EL (cell line): ENCODE measurements at regions not wholly inside any gene's neighbourhood (a gene's known extent, or its start where the extent isn't known, plus 50 kb on each side); places are given as distances from the start of the nearest gene placed in this dataset.

ENCODE experiments used
- DNase-seq: peaks from one replicate; pipeline ENCODE4 v3.0.0-alpha.2; 2016

GRCh38 chr20:34163307-34163706, 51.3 kb upstream of the EIF2S2 start:
- DNase-seq, result no peak

GRCh38 chr20:34164381-34164984, 52.4 kb upstream of the EIF2S2 start:
- no peak for DNase-seq

- DNase-seq, result peak; percentile 16
These were observed 53.1 kb upstream of the EIF2S2 start for GRCh38 chr20:34165018-34165619.

DNA sequence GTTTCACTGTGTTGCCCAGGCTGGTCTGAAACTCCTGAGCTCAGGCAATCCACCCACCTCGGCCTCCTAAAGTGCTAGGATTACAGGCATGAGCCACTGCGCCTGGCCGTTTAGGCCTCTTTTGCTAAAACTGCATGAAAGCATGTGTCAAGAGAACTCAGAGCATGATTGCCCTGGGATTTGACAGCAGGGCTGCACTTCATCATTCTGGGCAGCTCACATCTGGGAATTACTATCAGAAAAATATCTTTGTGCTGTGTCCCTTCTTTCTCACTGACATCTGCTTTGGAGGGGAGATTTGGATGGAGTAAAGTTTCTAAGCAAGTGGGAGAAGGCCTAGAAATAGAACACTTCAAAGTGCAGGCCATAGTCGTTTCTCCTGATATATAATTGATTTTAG, 59.6 kb upstream of the EIF2S2 start:
- no peak for DNase-seq

- DNase-seq, result no peak
These were observed 60.9 kb upstream of the EIF2S2 start for GRCh38 chr20:34172926-34173325.

DNA sequence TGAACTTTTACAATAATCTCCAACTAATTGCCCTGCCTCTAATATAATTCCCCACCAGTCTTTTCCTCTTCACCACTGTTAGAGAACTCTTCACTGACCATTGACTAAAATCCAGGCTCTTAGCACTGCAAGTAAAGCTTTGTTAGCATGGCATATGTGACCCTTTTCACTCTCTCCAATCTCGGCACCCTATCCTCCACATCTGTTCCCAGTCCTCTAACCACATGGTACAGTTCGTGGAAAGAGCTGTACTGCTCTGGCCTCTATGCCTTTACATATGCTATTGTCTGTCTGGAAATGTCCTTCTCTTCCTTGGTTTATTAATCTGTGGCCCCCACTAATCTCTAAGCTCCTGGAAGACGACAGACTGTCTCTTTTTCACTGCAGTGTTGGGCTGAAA, 63.0 kb upstream of the EIF2S2 start:
- DNase-seq, result no peak

- no peak for DNase-seq
These were observed 63.8 kb upstream of the EIF2S2 start for GRCh38 chr20:34175879-34176278.

DNA sequence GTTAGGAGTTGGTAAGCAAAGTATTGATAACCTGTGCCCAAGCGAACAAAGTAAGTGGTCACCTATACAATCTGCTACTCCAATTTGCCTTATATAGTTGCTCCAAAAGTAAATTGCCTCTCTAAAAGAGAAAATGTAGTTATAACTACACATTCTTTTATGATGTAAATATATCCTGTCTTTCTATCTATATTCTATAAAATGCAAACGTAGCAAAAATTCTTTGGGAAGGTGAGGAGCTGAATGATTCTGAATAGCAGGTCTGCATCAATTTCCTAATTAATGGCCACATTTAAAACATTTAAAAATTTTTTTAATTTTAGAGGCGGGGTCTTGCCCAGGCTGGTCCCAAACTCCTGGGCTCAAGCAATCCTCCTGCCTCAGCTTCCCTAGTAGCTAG, 64.2 kb upstream of the ASIP start:
- DNase-seq, result no peak

DNA sequence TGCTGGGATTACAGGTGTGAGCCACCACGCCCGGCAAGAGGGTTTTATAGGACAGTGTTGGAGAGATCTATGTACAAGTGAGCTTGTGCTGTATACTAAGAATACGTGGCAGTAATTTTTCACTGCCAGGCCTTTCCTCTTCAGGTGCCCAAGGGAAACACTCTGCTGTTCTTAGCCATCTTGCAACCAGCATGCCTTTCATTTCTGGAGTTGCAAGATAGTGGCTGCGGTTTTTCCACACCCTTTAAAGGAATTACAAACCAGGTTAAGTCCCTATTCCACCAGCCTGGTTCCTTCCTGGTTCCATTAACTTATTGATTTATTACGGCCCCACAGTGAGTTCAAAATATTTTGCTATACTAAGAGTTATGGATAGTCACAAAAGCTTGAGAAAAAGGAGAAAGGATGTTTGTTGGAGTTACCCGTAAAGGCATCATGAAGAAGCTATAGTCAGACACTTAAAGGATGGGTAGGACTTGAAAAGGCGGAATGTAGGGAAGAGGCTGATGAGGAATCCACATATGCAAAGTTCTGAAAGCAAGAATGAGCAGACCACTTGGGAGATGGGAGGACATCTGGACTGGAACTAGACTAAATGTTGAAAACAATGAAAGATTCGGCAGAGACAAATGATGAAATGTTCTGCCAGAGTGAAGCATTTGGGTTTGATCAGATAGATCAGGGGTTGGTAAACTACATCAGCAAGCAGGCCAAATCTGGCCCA, 61.4 kb upstream of the ASIP start:
- DNase-seq, result peak; percentile 10

- peak; percentile 5 for DNase-seq
These were observed 60.6 kb upstream of the ASIP start for GRCh38 chr20:34180460-34181120.

GRCh38 chr20:34181484-34181883, 59.7 kb upstream of the ASIP start:
- DNase-seq, result no peak

- DNase-seq, result peak; percentile 43
These were observed 55.2 kb upstream of the ASIP start for GRCh38 chr20:34185766-34186620.

- no peak for DNase-seq
These were observed 51.6 kb upstream of the ASIP start for GRCh38 chr20:34189572-34190163.

- DNase-seq, result no peak
These were observed 51.0 kb upstream of the ASIP start for GRCh38 chr20:34190262-34190661.

DNA sequence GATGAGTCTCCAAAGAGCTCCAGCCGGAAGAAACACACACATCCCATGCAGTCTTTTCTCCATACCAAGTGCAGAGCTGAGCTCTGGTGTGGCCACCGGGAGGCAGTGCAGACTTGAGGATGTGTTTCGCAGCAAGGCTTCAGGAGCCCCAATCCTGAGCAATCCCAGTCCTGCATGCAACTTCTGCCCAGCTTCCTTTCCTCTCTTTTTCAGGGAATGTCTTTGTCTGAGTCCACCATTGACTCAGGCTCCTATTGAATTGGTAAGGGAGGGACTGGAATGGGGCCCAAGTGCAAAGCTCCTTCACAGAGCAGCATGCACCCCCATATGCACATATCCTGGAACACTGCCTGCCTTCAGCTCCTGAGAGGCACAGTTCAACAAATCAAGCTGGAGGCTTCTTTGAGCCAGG, 50.5 kb upstream of the ASIP start:
- DNase-seq, result peak; percentile 84
